Endothelial cell of umbilical vein (primary cell): ENCODE measurements at regions not wholly inside any gene's neighbourhood (a gene's known extent, or its start where the extent isn't known, plus 50 kb on each side); places are given as distances from the start of the nearest gene placed in this dataset.

Experiments
- CTCF ChIP-seq, 2 donors: IDR thresholded peaks; 1 replicate in 1 of 2; 2 replicates in 1 of 2; pipeline ENCODE4 v1.5.1; 2011; ENCODE audit warnings: low read length in 2 of 2, mild to moderate bottlenecking in 2 of 2, moderate library complexity in 2 of 2, control low read depth in 1 of 2, inconsistent platforms in 1 of 2, low read depth in 1 of 2; ENCODE audit not compliant: insufficient read depth in 1 of 2; ENCODE audit errors: extremely low read depth in 1 of 2
- EZH2 ChIP-seq: IDR thresholded peaks from 2 replicates; pipeline ENCODE4 v1.6.1; 2012; ENCODE audit warnings: borderline replicate concordance, low read depth, mild to moderate bottlenecking, moderate library complexity, low read length, inconsistent platforms; ENCODE audit not compliant: severe bottlenecking
- FOS ChIP-seq: IDR thresholded peaks from 2 replicates; pipeline ENCODE4 v1.6.1; 2011; ENCODE audit warnings: mild to moderate bottlenecking, low read length, moderate library complexity, borderline replicate concordance; ENCODE audit not compliant: insufficient read depth
- GATA2 ChIP-seq: IDR thresholded peaks from 2 replicates; pipeline ENCODE4 v1.7.0; 2011; ENCODE audit warnings: low read depth, mild to moderate bottlenecking, moderate library complexity, mixed read lengths, low read length; ENCODE audit not compliant: insufficient read length, insufficient read depth
- JUN ChIP-seq: IDR thresholded peaks from 2 replicates; pipeline ENCODE4 v1.6.1; 2011; ENCODE audit warnings: borderline replicate concordance, low read depth; ENCODE audit not compliant: insufficient read length, insufficient read depth
- MYC ChIP-seq: IDR thresholded peaks from one replicate; pipeline ENCODE4 v1.6.1; 2011; ENCODE audit warnings: mild to moderate bottlenecking, low read depth, low read length
- POLR2A ChIP-seq: IDR thresholded peaks from 2 replicates; pipeline ENCODE4 v1.6.1; 2012; ENCODE audit warnings: low read depth, mild to moderate bottlenecking, control low read depth, low read length
- POLR2AphosphoS5 ChIP-seq: IDR thresholded peaks from 2 replicates; pipeline ENCODE4 v1.6.1; 2012; ENCODE audit warnings: low read depth, mild to moderate bottlenecking, control low read depth, low read length, moderate library complexity; ENCODE audit not compliant: insufficient read depth
- TF ChIP-seq, protein P1 (sequence below): IDR thresholded peaks from 2 replicates; pipeline ENCODE4 v1.6.1; 2011; ENCODE audit not compliant: insufficient read depth, insufficient read length

- TF ChIP-seq CTCF (IDR thresholded peaks at IDR 0.05; ENCODE audit: extremely low read depth in 1 of 2, insufficient read depth in 1 of 2, low read depth in 1 of 2, low read length in 2 of 2) (no peak), POLR2A (no peak), POLR2AphosphoS5 (no peak), EZH2 (no peak), FOS (no peak), JUN (no peak), GATA2 (no peak), MYC (no peak)
- TF ChIP-seq, protein P1, sequence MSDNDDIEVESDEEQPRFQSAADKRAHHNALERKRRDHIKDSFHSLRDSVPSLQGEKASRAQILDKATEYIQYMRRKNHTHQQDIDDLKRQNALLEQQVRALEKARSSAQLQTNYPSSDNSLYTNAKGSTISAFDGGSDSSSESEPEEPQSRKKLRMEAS = no peak
Measured at GRCh38 chr6:149224399-149224798, 93.1 kb upstream of the TAB2 start.
